H9 (cell line): ENCODE measurements at regions not wholly inside any gene's neighbourhood (a gene's known extent, or its start where the extent isn't known, plus 50 kb on each side); places are given as distances from the start of the nearest gene placed in this dataset.

Experiments
- DNase-seq: peaks from one replicate; pipeline ENCODE4 v3.0.0-alpha.2; 2017
- H2AFZ ChIP-seq: one replicate; pipeline ENCODE4 v1.6.1; 2013; ENCODE audit warnings: mild to moderate bottlenecking, low read length, control low read depth, moderate library complexity
- H2AK5ac ChIP-seq: 2 replicates; pipeline ENCODE4 v1.6.1; 2013; ENCODE audit warnings: low read length, control low read depth, mixed read lengths; ENCODE audit not compliant: insufficient read length
- H2BK120ac ChIP-seq: one replicate; pipeline ENCODE4 v1.6.1; 2013; ENCODE audit warnings: low read depth, mild to moderate bottlenecking, low read length, control low read depth, inconsistent platforms; ENCODE audit not compliant: poor library complexity, severe bottlenecking
- H2BK12ac ChIP-seq: 2 replicates; pipeline ENCODE4 v1.6.1; 2013; ENCODE audit warnings: low read length, control low read depth, mixed read lengths, low read depth; ENCODE audit not compliant: insufficient read length
- H2BK15ac ChIP-seq: 2 replicates; pipeline ENCODE4 v1.6.1; 2013; ENCODE audit warnings: low read depth, low read length, control low read depth
- H2BK20ac ChIP-seq: one replicate; pipeline ENCODE4 v1.6.1; 2013; ENCODE audit warnings: low read depth, mild to moderate bottlenecking, low read length, control low read depth, inconsistent platforms; ENCODE audit not compliant: poor library complexity, severe bottlenecking
- H2BK5ac ChIP-seq: 2 replicates; pipeline ENCODE4 v1.6.1; 2013; ENCODE audit warnings: low read length, control low read depth, mixed read lengths; ENCODE audit not compliant: insufficient read length
- H3K14ac ChIP-seq: 2 replicates; pipeline ENCODE4 v1.6.1; 2013; ENCODE audit warnings: low read length, control low read depth; ENCODE audit not compliant: insufficient read depth
- H3K18ac ChIP-seq: 2 replicates; pipeline ENCODE4 v1.6.1; 2013; ENCODE audit warnings: low read depth, mild to moderate bottlenecking, mixed read lengths, low read length, control low read depth; ENCODE audit not compliant: insufficient read length
- H3K23ac ChIP-seq: 2 replicates; pipeline ENCODE4 v1.6.1; 2013; ENCODE audit warnings: low read length, control low read depth, mixed read lengths, low read depth; ENCODE audit not compliant: insufficient read length
- H3K23me2 ChIP-seq: 2 replicates; pipeline ENCODE4 v1.6.1; 2013; ENCODE audit warnings: low read depth, mild to moderate bottlenecking, mixed read lengths, low read length, control low read depth; ENCODE audit not compliant: insufficient read length, poor library complexity, severe bottlenecking
- H3K27ac ChIP-seq: 2 replicates; pipeline ENCODE4 v1.5.1; 2013; ENCODE audit warnings: low read length, control low read depth, mixed read lengths, low read depth; ENCODE audit not compliant: insufficient read length
- H3K27me3 ChIP-seq: 2 replicates; pipeline ENCODE4 v1.6.1; 2013; ENCODE audit warnings: low read length, control low read depth, inconsistent platforms; ENCODE audit not compliant: insufficient read depth
- H3K4ac ChIP-seq: 2 replicates; pipeline ENCODE4 v1.6.1; 2013; ENCODE audit warnings: low read depth, mild to moderate bottlenecking, control low read depth, inconsistent platforms, low read length, moderate library complexity
- H3K4me1 ChIP-seq: 2 replicates; pipeline ENCODE4 v1.6.1; 2013; ENCODE audit warnings: low read length, control low read depth, inconsistent platforms; ENCODE audit not compliant: insufficient read depth
- H3K4me2 ChIP-seq: 2 replicates; pipeline ENCODE4 v1.6.1; 2013; ENCODE audit warnings: low read length, control low read depth, mixed read lengths; ENCODE audit not compliant: insufficient read length, insufficient read depth
- H3K56ac ChIP-seq: 2 replicates; pipeline ENCODE4 v1.6.1; 2013; ENCODE audit warnings: low read depth, mild to moderate bottlenecking, mixed read lengths, low read length, control low read depth; ENCODE audit not compliant: insufficient read length
- H3K79me1 ChIP-seq: 2 replicates; pipeline ENCODE4 v1.6.1; 2013; ENCODE audit warnings: low read depth, mild to moderate bottlenecking, moderate library complexity, low read length, control low read depth, inconsistent platforms; ENCODE audit not compliant: insufficient read depth, poor library complexity, severe bottlenecking
- H3K79me2 ChIP-seq: 2 replicates; pipeline ENCODE4 v1.6.1; 2013; ENCODE audit warnings: low read length, control low read depth, inconsistent platforms; ENCODE audit not compliant: insufficient read depth
- H3K9ac ChIP-seq: 2 replicates; pipeline ENCODE4 v1.6.1; 2013; ENCODE audit warnings: low read length, control low read depth, mixed read lengths; ENCODE audit not compliant: insufficient read length; ENCODE audit errors: extremely low read depth
- H3K9me3 ChIP-seq: one replicate; pipeline ENCODE4 v1.6.1; 2013; ENCODE audit warnings: low read depth, low read length, inconsistent platforms; ENCODE audit not compliant: control insufficient read depth
- H3T11ph ChIP-seq: one replicate; pipeline ENCODE4 v1.6.1; 2013; ENCODE audit warnings: mild to moderate bottlenecking, low read length, control low read depth, inconsistent platforms
- H4K20me1 ChIP-seq: one replicate; pipeline ENCODE4 v1.6.1; 2013; ENCODE audit not compliant: control insufficient read depth, insufficient read length, insufficient read depth
- H4K5ac ChIP-seq: 2 replicates; pipeline ENCODE4 v1.6.1; 2013; ENCODE audit warnings: low read depth, mild to moderate bottlenecking, mixed read lengths, low read length, control low read depth; ENCODE audit not compliant: insufficient read length
- H4K8ac ChIP-seq: replicated peaks from 2 replicates; pipeline ENCODE4 v1.6.1; 2013; ENCODE audit warnings: low read length, control low read depth, mixed read lengths, low read depth; ENCODE audit not compliant: insufficient read length
- H4K91ac ChIP-seq: 2 replicates; pipeline ENCODE4 v1.6.1; 2013; ENCODE audit warnings: low read depth, mild to moderate bottlenecking, moderate library complexity, mixed read lengths, low read length, control low read depth; ENCODE audit not compliant: insufficient read length
- H3K27ac Mint-ChIP-seq, 3 experiments: 2 replicates in 2 of 3; 3 replicates in 1 of 3; pipeline ENCODE4 v1.8.0; 2020 to 2021; ENCODE audit warnings: mixed read lengths in 3 of 3, mild to moderate bottlenecking in 1 of 3, moderate library complexity in 1 of 3
- H3K27me3 Mint-ChIP-seq: 2 replicates; pipeline ENCODE4 v1.8.0; 2021; ENCODE audit warnings: low read depth, mild to moderate bottlenecking, moderate library complexity, mixed read lengths
- H3K36me3 Mint-ChIP-seq, 3 experiments: 2 replicates in 2 of 3; 3 replicates in 1 of 3; pipeline ENCODE4 v1.8.0; 2020 to 2021; ENCODE audit warnings: low read depth in 3 of 3, mixed read lengths in 3 of 3; ENCODE audit not compliant: insufficient read depth in 1 of 3
- H3K4me1 Mint-ChIP-seq, 2 experiments: 2 replicates each; pipeline ENCODE4 v1.8.0; 2020; ENCODE audit warnings: mixed read lengths in 2 of 2
- H3K4me3 Mint-ChIP-seq, 2 experiments: 2 replicates in 1 of 2; 3 replicates in 1 of 2; pipeline ENCODE4 v1.8.0; 2020 to 2021; ENCODE audit warnings: mild to moderate bottlenecking in 2 of 2, mixed read lengths in 2 of 2, moderate library complexity in 1 of 2
- H3K9me3 Mint-ChIP-seq, 2 experiments: 2 replicates in 1 of 2; 3 replicates in 1 of 2; pipeline ENCODE4 v1.8.0; 2020; ENCODE audit warnings: mild to moderate bottlenecking in 2 of 2, mixed read lengths in 2 of 2, moderate library complexity in 1 of 2
- CTCF ChIP-seq: fragments of 200-600 bp; sonication (generic); conservative IDR thresholded peaks from 3 replicates; pipeline ENCODE4 v1.8.0; 2021; ENCODE audit warnings: antibody characterized with exemption, mild to moderate bottlenecking
- WGBS: extraction: QIAGEN DNeasy Blood & Tissue Kit; methylation state at CpG from one replicate; pipeline ENCODE4 v1.1.7; 2013; ENCODE audit warnings: missing lambda C conversion rate, low lambda C conversion rate, mixed read lengths; ENCODE audit not compliant: insufficient read length; ENCODE audit errors: extremely low coverage; 5-methylcytosine and 5-hydroxymethylcytosine counted together

GRCh38 chr17:77377710-77378235, 237.0 kb downstream of the SEC14L1 start:
- Histone ChIP-seq H4K8ac (no peak overlapping the region), H4K5ac (no peak overlapping the region), H3K9ac (no peak overlapping the region), H3K4me2 (no peak overlapping the region), H3T11ph (no peak overlapping the region), H3K27ac (no peak overlapping the region), H3K56ac (no peak overlapping the region), H3K4ac (no peak overlapping the region), H3K79me2 (peaks cover 15% of the 10 kb centered on the region; the same call in 1 of the 2 replicates), H4K91ac (no peak overlapping the region), H3K18ac (no peak overlapping the region), H3K27me3 (no peaks in the 10 kb centered on the region), H2BK12ac (no peak overlapping the region), H3K4me1 (peaks cover 22% of the 10 kb centered on the region; the same call in 1 of the 2 replicates), H4K20me1 (peaks cover 5% of the 10 kb centered on the region), H2BK5ac (no peak overlapping the region), H2AFZ (no peak overlapping the region), H3K9me3 (no peaks in the 10 kb centered on the region), H2BK15ac (no peak overlapping the region), H3K23ac (no peak overlapping the region), H2BK20ac (no peak overlapping the region), H3K23me2 (peaks cover 7% of the 10 kb centered on the region), H2BK120ac (no peak overlapping the region), H3K79me1 (peaks cover 13% of the 10 kb centered on the region), H2AK5ac (no peak overlapping the region), H3K14ac (no peak overlapping the region; the same call in 1 of the 2 replicates)
- Mint-ChIP-seq H3K4me3 (no peak overlapping the region), H3K4me1 (peaks cover 65 to 85% of the 10 kb centered on the region in 2 experiments), H3K36me3 (peaks cover 0 to 2% (median 0%) of the 10 kb centered on the region in 3 experiments; a peak in 1 of 7 replicates), H3K9me3 (no peaks in the 10 kb centered on the region), H3K27ac (peak overlapping the region in 2 of 3 experiments; percentile 50 to 73; a peak in 3 of 7 replicates), H3K27me3 (no peaks in the 10 kb centered on the region; the same call in 1 of the 2 replicates)
- no peak for DNase-seq
- no peak for TF ChIP-seq CTCF
- WGBS: no CpG with 5 or more reads among the region's 11 CpGs
